NCI-H526 treated with DMSO at 0.1 percent for 48 hours (cell line): ENCODE measurements at regions not wholly inside any gene's neighbourhood (a gene's known extent, or its start where the extent isn't known, plus 50 kb on each side); places are given as distances from the start of the nearest gene placed in this dataset.

ENCODE experiments used
- DNase-seq: peaks from one replicate; lab custom pipeline; 2025; lab: John Stamatoyannopoulos, UW

GRCh38 chr14:71362282-71362681, 455.0 kb downstream of the PCNX1 start:
- no peak for DNase-seq

- DNase-seq, result no peak
Measured at GRCh38 chr14:71362920-71363584, 455.8 kb downstream of the PCNX1 start.

GRCh38 chr14:71363946-71364925, 457.0 kb downstream of the PCNX1 start:
- DNase-seq, result no peak

GRCh38 chr14:71365361-71365760, 458.1 kb downstream of the PCNX1 start:
- no peak for DNase-seq

GRCh38 chr14:71366861-71367260, 459.6 kb downstream of the PCNX1 start:
- DNase-seq, result no peak

- no peak for DNase-seq
Measured at GRCh38 chr14:71371711-71372396, 464.6 kb downstream of the PCNX1 start.

- DNase-seq, result no peak
Measured at GRCh38 chr14:71372411-71372838, 465.2 kb downstream of the PCNX1 start.

GRCh38 chr14:71373773-71374172, 466.5 kb downstream of the PCNX1 start:
- no peak for DNase-seq

- DNase-seq, result no peak
Measured at GRCh38 chr14:71374989-71375388, 467.7 kb downstream of the PCNX1 start.

GRCh38 chr14:71377099-71377498, 469.8 kb downstream of the PCNX1 start:
- no peak for DNase-seq

GRCh38 chr14:71380271-71380670, 473.0 kb downstream of the PCNX1 start:
- DNase-seq, result no peak

GRCh38 chr14:71381814-71382213, 474.6 kb downstream of the PCNX1 start:
- DNase-seq, result no peak

- no peak for DNase-seq
Measured at GRCh38 chr14:71382315-71382714, 475.1 kb downstream of the PCNX1 start.

GRCh38 chr14:71383510-71383909, 476.3 kb downstream of the PCNX1 start:
- no peak for DNase-seq

- DNase-seq, result no peak
Measured at GRCh38 chr14:71384007-71384845, 477.0 kb downstream of the PCNX1 start.

GRCh38 chr14:71387753-71388152, 480.5 kb downstream of the PCNX1 start:
- no peak for DNase-seq

- no peak for DNase-seq
Measured at GRCh38 chr14:71388336-71388735, 481.1 kb downstream of the PCNX1 start.

GRCh38 chr14:71388862-71389261, 481.6 kb downstream of the PCNX1 start:
- DNase-seq, result no peak

GRCh38 chr14:71394386-71394785, 487.1 kb downstream of the PCNX1 start:
- no peak for DNase-seq

- DNase-seq, result no peak
Measured at GRCh38 chr14:71395151-71395604, 487.9 kb downstream of the PCNX1 start.

GRCh38 chr14:71395636-71396035, 488.4 kb downstream of the PCNX1 start:
- DNase-seq, result no peak
